ENCODE measurements at regions not wholly inside any gene's neighbourhood (a gene's known extent, or its start where the extent isn't known, plus 50 kb on each side); places are given as distances from the start of the nearest gene placed in this dataset.
A peak's percentile ranks its signal among the peaks of the same experiment; 100 is the strongest.

- H3K4me3 Mint-ChIP-seq: no peak overlapping the region
- no CpG with 5 or more reads among the region's 1 CpG for WGBS (ENCODE audit: insufficient coverage)
- Histone ChIP-seq H3K27me3 (replicated peaks in 1 of 2; ENCODE audit: control insufficient read depth in 2 of 2, extremely low read depth in 1 of 2, insufficient read depth in 2 of 2, low read length in 1 of 2) (no peaks in the 10 kb centered on the region), H3K4me3 (ENCODE audit: control insufficient read depth in 1 of 2, extremely low read depth in 1 of 2, low read length in 1 of 2) (no peak overlapping the region), H3K36me3 (ENCODE audit: control insufficient read depth in 2 of 2, extremely low read depth in 1 of 2, insufficient read depth in 1 of 2, low read length in 1 of 2) (no peaks in the 10 kb centered on the region), H3K27ac (ENCODE audit: low read length) (no peak overlapping the region), H3K9me3 (no peaks in the 10 kb centered on the region), H3K4me1 (ENCODE audit: control insufficient read depth in 1 of 2, extremely low read depth in 1 of 2, insufficient read depth in 2 of 2, low read length in 2 of 2) (peaks cover 0 to 6% of the 10 kb centered on the region in 2 experiments)
- H3K9me3 Mint-ChIP-seq: peaks cover 5 to 17% (median 8%) of the 10 kb centered on the region in 3 donors
- DNase-seq: no peak
- H3K27me3 Mint-ChIP-seq: no peaks in the 10 kb centered on the region
- H3K27ac Mint-ChIP-seq: no peak overlapping the region
- no peaks in the 10 kb centered on the region for H3K36me3 Mint-ChIP-seq
- POLR2A ChIA-PET: no interaction called here
- CTCF ChIA-PET: no interaction called here
- ATAC-seq (replicated peaks in 1 of 4): no peak
- peaks cover 6 to 30% (median 18%) of the 10 kb centered on the region in 3 donors for H3K4me1 Mint-ChIP-seq
Observed at GRCh38 chr13:85544756-85545155, 254.5 kb downstream of the SLITRK6 start.

- Histone ChIP-seq H3K27ac (ENCODE audit: low read length) (no peak overlapping the region), H3K9me3 (no peaks in the 10 kb centered on the region), H3K4me3 (ENCODE audit: control insufficient read depth in 1 of 2, extremely low read depth in 1 of 2, low read length in 1 of 2) (no peak overlapping the region), H3K4me1 (ENCODE audit: control insufficient read depth in 1 of 2, extremely low read depth in 1 of 2, insufficient read depth in 2 of 2, low read length in 2 of 2) (peaks cover 0 to 6% of the 10 kb centered on the region in 2 experiments), H3K27me3 (replicated peaks in 1 of 2; ENCODE audit: control insufficient read depth in 2 of 2, extremely low read depth in 1 of 2, insufficient read depth in 2 of 2, low read length in 1 of 2) (no peaks in the 10 kb centered on the region), H3K36me3 (ENCODE audit: control insufficient read depth in 2 of 2, extremely low read depth in 1 of 2, insufficient read depth in 1 of 2, low read length in 1 of 2) (no peaks in the 10 kb centered on the region)
- H3K4me1 Mint-ChIP-seq: peaks cover 6 to 30% (median 18%) of the 10 kb centered on the region in 3 donors
- POLR2A ChIA-PET: no interaction called here
- CTCF ChIA-PET: no interaction called here
- ATAC-seq (replicated peaks in 1 of 4): no peak
- H3K27ac Mint-ChIP-seq: no peak overlapping the region
- no peak overlapping the region for H3K4me3 Mint-ChIP-seq
- 50% methylated on average over 2 of the region's 2 CpGs for WGBS (ENCODE audit: insufficient coverage)
- no peak for DNase-seq
- H3K9me3 Mint-ChIP-seq: peaks cover 0 to 7% (median 0%) of the 10 kb centered on the region in 3 donors
- H3K27me3 Mint-ChIP-seq: no peaks in the 10 kb centered on the region
- no peaks in the 10 kb centered on the region for H3K36me3 Mint-ChIP-seq
Observed at GRCh38 chr13:85543144-85543543, 256.1 kb downstream of the SLITRK6 start.

GRCh38 chr13:85541476-85541875 is 257.7 kb downstream of the SLITRK6 start:
- Mint-ChIP-seq H3K9me3 (peaks cover 0 to 4% (median 0%) of the 10 kb centered on the region in 3 donors), H3K36me3 (no peaks in the 10 kb centered on the region), H3K27ac (no peak overlapping the region), H3K4me1 (peaks cover 6 to 30% (median 18%) of the 10 kb centered on the region in 3 donors), H3K4me3 (peak overlapping the region in 1 of 3 donors; percentile 6), H3K27me3 (no peaks in the 10 kb centered on the region)
- ChIA-PET POLR2A (interaction anchor here in 1 of 2 donors (0.5 kb wide), 1 partner anchor 9 kb away, joined by 3 read pairs; no protein-coding TSS in a partner anchor), CTCF (no interaction called here)
- WGBS (ENCODE audit: insufficient coverage): no CpG with 5 or more reads among the region's 2 CpGs
- Histone ChIP-seq H3K27ac (ENCODE audit: low read length) (no peak overlapping the region), H3K4me1 (ENCODE audit: control insufficient read depth in 1 of 2, extremely low read depth in 1 of 2, insufficient read depth in 2 of 2, low read length in 2 of 2) (peaks cover 0 to 6% of the 10 kb centered on the region in 2 experiments), H3K27me3 (replicated peaks in 1 of 2; ENCODE audit: control insufficient read depth in 2 of 2, extremely low read depth in 1 of 2, insufficient read depth in 2 of 2, low read length in 1 of 2) (no peaks in the 10 kb centered on the region), H3K9me3 (no peaks in the 10 kb centered on the region), H3K36me3 (ENCODE audit: control insufficient read depth in 2 of 2, extremely low read depth in 1 of 2, insufficient read depth in 1 of 2, low read length in 1 of 2) (no peaks in the 10 kb centered on the region), H3K4me3 (ENCODE audit: control insufficient read depth in 1 of 2, extremely low read depth in 1 of 2, low read length in 1 of 2) (no peak overlapping the region)
- DNase-seq (peak in 1 of 35 experiments; percentile 3), ATAC-seq (replicated peaks in 1 of 4) (peak in 1 of 4 experiments; percentile 61)

GRCh38 chr13:85538957-85539356 is 260.3 kb downstream of the SLITRK6 start:
- 73% methylated on average over 2 of the region's 4 CpGs for WGBS (ENCODE audit: insufficient coverage)
- DNase-seq (no peak), ATAC-seq (replicated peaks in 1 of 4) (no peak)
- CTCF ChIA-PET: no interaction called here
- H3K4me3 ChIP-seq (ENCODE audit: control insufficient read depth in 1 of 2, extremely low read depth in 1 of 2, low read length in 1 of 2): no peak overlapping the region
- H3K27me3 ChIP-seq (replicated peaks in 1 of 2; ENCODE audit: control insufficient read depth in 2 of 2, extremely low read depth in 1 of 2, insufficient read depth in 2 of 2, low read length in 1 of 2): no peaks in the 10 kb centered on the region
- Mint-ChIP-seq H3K9me3 (no peaks in the 10 kb centered on the region), H3K27me3 (no peaks in the 10 kb centered on the region), H3K4me1 (peaks cover 6 to 24% (median 18%) of the 10 kb centered on the region in 3 donors), H3K27ac (no peak overlapping the region), H3K36me3 (no peaks in the 10 kb centered on the region), H3K4me3 (no peak overlapping the region)
- no peak overlapping the region for H3K27ac ChIP-seq (ENCODE audit: low read length)
- no peaks in the 10 kb centered on the region for H3K36me3 ChIP-seq (ENCODE audit: control insufficient read depth in 2 of 2, extremely low read depth in 1 of 2, insufficient read depth in 1 of 2, low read length in 1 of 2)
- no peaks in the 10 kb centered on the region for H3K9me3 ChIP-seq
- POLR2A ChIA-PET: no interaction called here
- peaks cover 0 to 6% of the 10 kb centered on the region in 2 experiments for H3K4me1 ChIP-seq (ENCODE audit: control insufficient read depth in 1 of 2, extremely low read depth in 1 of 2, insufficient read depth in 2 of 2, low read length in 2 of 2)

GRCh38 chr13:85537601-85538000 is 261.6 kb downstream of the SLITRK6 start:
- ATAC-seq (replicated peaks in 1 of 4): no peak
- CTCF ChIA-PET: no interaction called here
- POLR2A ChIA-PET: no interaction called here
- H3K4me1 ChIP-seq (ENCODE audit: control insufficient read depth in 1 of 2, extremely low read depth in 1 of 2, insufficient read depth in 2 of 2, low read length in 2 of 2): peaks cover 0 to 6% of the 10 kb centered on the region in 2 experiments
- Mint-ChIP-seq H3K4me3 (no peak overlapping the region), H3K9me3 (no peaks in the 10 kb centered on the region), H3K27me3 (no peaks in the 10 kb centered on the region), H3K36me3 (no peaks in the 10 kb centered on the region), H3K27ac (no peak overlapping the region), H3K4me1 (peaks cover 6 to 16% (median 14%) of the 10 kb centered on the region in 3 donors)
- no peak for DNase-seq
- no peak overlapping the region for H3K4me3 ChIP-seq (ENCODE audit: control insufficient read depth in 1 of 2, extremely low read depth in 1 of 2, low read length in 1 of 2)
- no peaks in the 10 kb centered on the region for H3K27me3 ChIP-seq (replicated peaks in 1 of 2; ENCODE audit: control insufficient read depth in 2 of 2, extremely low read depth in 1 of 2, insufficient read depth in 2 of 2, low read length in 1 of 2)
- no peak overlapping the region for H3K27ac ChIP-seq (ENCODE audit: low read length)
- no peaks in the 10 kb centered on the region for H3K9me3 ChIP-seq
- no peaks in the 10 kb centered on the region for H3K36me3 ChIP-seq (ENCODE audit: control insufficient read depth in 2 of 2, extremely low read depth in 1 of 2, insufficient read depth in 1 of 2, low read length in 1 of 2)
- WGBS (ENCODE audit: insufficient coverage): no CpG with 5 or more reads among the region's 2 CpGs

GRCh38 chr13:85536706-85537105 is 262.5 kb downstream of the SLITRK6 start:
- Mint-ChIP-seq H3K9me3 (no peaks in the 10 kb centered on the region), H3K36me3 (no peaks in the 10 kb centered on the region), H3K4me3 (no peak overlapping the region), H3K27ac (no peak overlapping the region), H3K27me3 (no peaks in the 10 kb centered on the region), H3K4me1 (peaks cover 6 to 9% (median 8%) of the 10 kb centered on the region in 3 donors)
- no CpG with 5 or more reads among the region's 1 CpG for WGBS (ENCODE audit: insufficient coverage)
- no peaks in the 10 kb centered on the region for H3K27me3 ChIP-seq (replicated peaks in 1 of 2; ENCODE audit: control insufficient read depth in 2 of 2, extremely low read depth in 1 of 2, insufficient read depth in 2 of 2, low read length in 1 of 2)
- ATAC-seq (replicated peaks in 1 of 4) (no peak), DNase-seq (no peak)
- no peak overlapping the region for H3K27ac ChIP-seq (ENCODE audit: low read length)
- CTCF ChIA-PET: no interaction called here
- H3K36me3 ChIP-seq (ENCODE audit: control insufficient read depth in 2 of 2, extremely low read depth in 1 of 2, insufficient read depth in 1 of 2, low read length in 1 of 2): no peaks in the 10 kb centered on the region
- H3K4me3 ChIP-seq (ENCODE audit: control insufficient read depth in 1 of 2, extremely low read depth in 1 of 2, low read length in 1 of 2): no peak overlapping the region
- peaks cover 0 to 2% of the 10 kb centered on the region in 2 experiments for H3K4me1 ChIP-seq (ENCODE audit: control insufficient read depth in 1 of 2, extremely low read depth in 1 of 2, insufficient read depth in 2 of 2, low read length in 2 of 2)
- POLR2A ChIA-PET: no interaction called here
- no peaks in the 10 kb centered on the region for H3K9me3 ChIP-seq
